ENCODE measurements at regions not wholly inside any gene's neighbourhood (a gene's known extent, or its start where the extent isn't known, plus 50 kb on each side); places are given as distances from the start of the nearest gene placed in this dataset.

- TF ChIP-seq CTCF (IDR thresholded peaks at IDR 0.05; ENCODE audit: extremely low read depth in 1 of 2, insufficient read depth in 1 of 2, low read depth in 1 of 2, low read length in 2 of 2) (no peak), POLR2A (IDR thresholded peaks at IDR 0.05; ENCODE audit: low read depth, low read length) (no peak), MYC (IDR thresholded peaks at IDR 0.05; ENCODE audit: low read depth, low read length) (no peak), FOS (IDR thresholded peaks at IDR 0.05; ENCODE audit: borderline replicate concordance, insufficient read depth, low read length) (no peak), JUN (IDR thresholded peaks at IDR 0.05; ENCODE audit: borderline replicate concordance, insufficient read depth, insufficient read length, low read depth) (no peak), MAX (IDR thresholded peaks at IDR 0.05; ENCODE audit: insufficient read depth, insufficient read length) (no peak), POLR2AphosphoS5 (IDR thresholded peaks at IDR 0.05; ENCODE audit: insufficient read depth, low read depth, low read length) (no peak), EZH2 (IDR thresholded peaks at IDR 0.05; ENCODE audit: borderline replicate concordance, low read depth, low read length, severe bottlenecking) (no peak), GATA2 (IDR thresholded peaks at IDR 0.05; ENCODE audit: insufficient read depth, insufficient read length, low read depth, low read length) (no peak)
- Histone ChIP-seq H4K20me1 (replicated peaks; ENCODE audit: control insufficient read depth, extremely low read depth, insufficient read depth, low read length) (no peaks in the 10 kb centered on the region), H3K27ac (ENCODE audit: insufficient read depth, low read depth, low read length) (no peak overlapping the region), H3K79me2 (ENCODE audit: control insufficient read depth, insufficient read depth, low read length) (no peaks in the 10 kb centered on the region), H3K9me1 (replicated peaks; ENCODE audit: control insufficient read depth, extremely low read depth, insufficient read depth, low read length) (no peaks in the 10 kb centered on the region), H3K4me1 (ENCODE audit: control insufficient read depth, extremely low read depth, insufficient read depth, low read length) (no peaks in the 10 kb centered on the region), H3K27me3 (ENCODE audit: control insufficient read depth in 2 of 2, insufficient read depth in 2 of 2, low read length in 2 of 2) (no peaks in the 10 kb centered on the region), H3K9ac (replicated peaks; ENCODE audit: extremely low read depth, insufficient read depth, low read length) (no peak overlapping the region), H3K36me3 (ENCODE audit: control insufficient read depth in 2 of 2, extremely low read depth in 1 of 2, insufficient read depth in 2 of 2, low read length in 2 of 2) (no peaks in the 10 kb centered on the region), H3K4me2 (ENCODE audit: insufficient read depth, low read length) (no peak overlapping the region), H3K4me3 (replicated peaks in 1 of 3; ENCODE audit: insufficient read depth in 1 of 3, low read depth in 1 of 3, low read length in 3 of 3) (no peak overlapping the region), H2AFZ (ENCODE audit: low read depth, low read length) (no peak overlapping the region), H3K9me3 (replicated peaks; ENCODE audit: control insufficient read depth, insufficient read depth, low read length) (no peaks in the 10 kb centered on the region)
- FAIRE-seq (no peak), DNase-seq (ENCODE audit: low read depth, low spot score) (no peak)
- intact Hi-C loops (cut with micrococcal nuclease), result no loop called here
- dilution Hi-C loops (cut with MboI; ENCODE audit: extremely low pct_ligation_motif_present, low sequenced_read_pairs), result no loop called here
- POLR2A ChIA-PET, result no interaction called here
- BruUV-seq (replicated peaks), result no TSS peak
- CTCF ChIA-PET, result no interaction called here
Observed at GRCh38 chr4:107299646-107300045, 263.5 kb upstream of the DKK2 start.
